Fibroblast of pulmonary artery (primary cell): ENCODE measurements at regions not wholly inside any gene's neighbourhood (a gene's known extent, or its start where the extent isn't known, plus 50 kb on each side); places are given as distances from the start of the nearest gene placed in this dataset.
"Not testable (repeated sequence)": the region's sequence is repeated elsewhere in the genome, so short reads cannot be mapped to it uniquely, and the experiment has no call there.

Experiments used
- DNase-seq: peaks from one replicate; pipeline ENCODE4 v3.0.0-alpha.2; 2010; ENCODE audit warnings: low read depth
- H3K4me3 ChIP-seq: replicated peaks from 2 replicates; pipeline ENCODE4 v1.5.1; 2011; ENCODE audit warnings: low read depth, mild to moderate bottlenecking, control low read depth, low read length, moderate library complexity
- TF ChIP-seq, protein P1 (sequence below): IDR thresholded peaks from 2 replicates; pipeline ENCODE4 v1.5.1; 2011; ENCODE audit warnings: mild to moderate bottlenecking, control low read depth, low read length, inconsistent platforms; ENCODE audit errors: missing control alignments

DNA sequence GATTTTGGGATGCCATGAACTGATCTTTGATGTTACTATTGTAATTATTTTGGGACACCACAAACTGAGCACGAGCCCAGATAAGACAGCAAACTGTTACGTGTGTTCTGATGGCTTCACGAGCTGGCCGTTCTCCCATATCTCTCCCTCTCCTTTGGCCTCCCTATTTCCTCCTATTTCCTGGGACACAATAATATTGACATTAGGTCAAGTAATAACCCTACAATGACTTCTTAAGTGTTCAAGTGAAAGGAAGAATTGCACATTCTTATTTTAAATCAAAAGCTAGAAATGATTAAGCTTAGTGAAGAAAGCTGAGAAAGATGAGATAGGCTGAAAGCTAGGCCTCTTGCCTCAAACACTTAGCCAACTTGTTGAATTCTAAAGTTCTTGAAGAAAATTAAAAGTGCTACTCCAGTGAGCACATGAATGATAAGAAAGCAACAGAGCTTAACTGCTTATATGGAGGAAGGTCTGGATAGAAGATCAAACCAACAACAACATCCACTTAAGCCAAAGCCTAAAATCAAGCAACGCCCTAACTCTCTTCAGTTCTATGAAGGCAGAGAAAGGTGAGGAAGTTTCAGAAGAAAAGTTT, 247.1 kb downstream of the LRRC70 start:
- H3K4me3 ChIP-seq = no peak overlapping the region
- TF ChIP-seq, protein P1, sequence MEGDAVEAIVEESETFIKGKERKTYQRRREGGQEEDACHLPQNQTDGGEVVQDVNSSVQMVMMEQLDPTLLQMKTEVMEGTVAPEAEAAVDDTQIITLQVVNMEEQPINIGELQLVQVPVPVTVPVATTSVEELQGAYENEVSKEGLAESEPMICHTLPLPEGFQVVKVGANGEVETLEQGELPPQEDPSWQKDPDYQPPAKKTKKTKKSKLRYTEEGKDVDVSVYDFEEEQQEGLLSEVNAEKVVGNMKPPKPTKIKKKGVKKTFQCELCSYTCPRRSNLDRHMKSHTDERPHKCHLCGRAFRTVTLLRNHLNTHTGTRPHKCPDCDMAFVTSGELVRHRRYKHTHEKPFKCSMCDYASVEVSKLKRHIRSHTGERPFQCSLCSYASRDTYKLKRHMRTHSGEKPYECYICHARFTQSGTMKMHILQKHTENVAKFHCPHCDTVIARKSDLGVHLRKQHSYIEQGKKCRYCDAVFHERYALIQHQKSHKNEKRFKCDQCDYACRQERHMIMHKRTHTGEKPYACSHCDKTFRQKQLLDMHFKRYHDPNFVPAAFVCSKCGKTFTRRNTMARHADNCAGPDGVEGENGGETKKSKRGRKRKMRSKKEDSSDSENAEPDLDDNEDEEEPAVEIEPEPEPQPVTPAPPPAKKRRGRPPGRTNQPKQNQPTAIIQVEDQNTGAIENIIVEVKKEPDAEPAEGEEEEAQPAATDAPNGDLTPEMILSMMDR = no peak
- DNase-seq = no peak

DNA sequence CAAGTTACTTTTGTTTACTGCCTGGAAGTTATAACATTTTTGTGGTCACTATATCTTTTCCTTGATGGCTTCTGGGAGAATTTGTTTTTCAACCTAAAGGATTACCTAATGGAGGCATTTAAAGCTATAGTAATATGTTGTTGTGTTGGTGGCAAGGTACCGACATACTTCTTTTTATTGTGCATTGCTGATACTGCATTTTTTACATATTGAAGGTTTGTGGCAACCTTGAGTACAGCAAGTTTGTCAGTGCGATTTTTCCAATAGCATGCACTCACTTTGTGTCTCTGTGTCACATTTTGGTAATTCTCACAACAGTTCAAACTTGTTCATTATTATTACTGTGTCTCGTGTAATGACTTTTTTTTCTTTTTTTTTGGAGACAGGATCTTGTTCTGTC, 246.3 kb downstream of the LRRC70 start:
- TF ChIP-seq, protein P1 = no peak

DNA sequence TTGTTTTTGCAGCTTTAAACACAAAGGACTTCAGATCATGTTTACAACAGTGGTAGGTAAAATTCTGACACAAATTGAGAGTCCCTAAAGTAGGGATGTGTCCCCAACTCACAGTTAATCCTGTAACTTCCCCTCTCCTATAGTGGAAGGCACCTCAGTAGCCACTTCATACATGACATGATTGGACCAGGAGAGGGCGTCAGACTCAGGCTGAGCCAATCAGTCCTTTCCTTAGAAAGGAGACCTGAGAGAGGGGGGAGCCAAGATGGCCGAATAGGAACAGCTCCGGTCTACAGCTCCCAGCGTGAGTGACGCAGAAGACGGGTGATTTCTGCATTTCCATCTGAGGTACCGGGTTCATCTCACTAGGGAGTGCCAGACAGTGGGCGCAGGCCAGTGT, 238.4 kb downstream of the LRRC70 start:
- DNase-seq = not testable (repeated sequence)

More for the DNA sequence above, 246.3 kb downstream of the LRRC70 start:
- H3K4me3 ChIP-seq = no peak overlapping the region
- DNase-seq = no peak

DNA sequence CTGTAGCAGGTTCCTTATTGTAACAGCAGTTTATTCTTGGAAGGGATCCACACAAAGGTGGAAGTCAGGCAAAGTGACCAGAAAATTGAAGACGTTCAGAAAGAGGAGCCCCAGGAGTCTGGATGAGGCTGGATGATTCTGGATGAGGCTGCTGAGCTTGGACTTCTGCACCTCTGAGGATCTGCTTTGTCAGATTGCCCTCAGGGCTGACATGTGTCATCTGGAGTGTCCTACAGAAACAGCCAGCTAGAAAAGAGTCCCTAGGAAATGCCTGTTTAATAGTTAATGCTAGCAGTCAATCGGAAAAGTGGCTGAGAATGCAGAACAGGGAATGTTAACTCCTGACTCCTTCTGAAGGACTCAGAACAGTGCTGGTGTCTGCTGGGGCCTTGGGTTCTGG, 236.4 kb downstream of the LRRC70 start:
- TF ChIP-seq, protein P1 = no peak
- no peak overlapping the region for H3K4me3 ChIP-seq
- DNase-seq = no peak

More for the DNA sequence above, 238.4 kb downstream of the LRRC70 start:
- not testable (repeated sequence) for H3K4me3 ChIP-seq

DNA sequence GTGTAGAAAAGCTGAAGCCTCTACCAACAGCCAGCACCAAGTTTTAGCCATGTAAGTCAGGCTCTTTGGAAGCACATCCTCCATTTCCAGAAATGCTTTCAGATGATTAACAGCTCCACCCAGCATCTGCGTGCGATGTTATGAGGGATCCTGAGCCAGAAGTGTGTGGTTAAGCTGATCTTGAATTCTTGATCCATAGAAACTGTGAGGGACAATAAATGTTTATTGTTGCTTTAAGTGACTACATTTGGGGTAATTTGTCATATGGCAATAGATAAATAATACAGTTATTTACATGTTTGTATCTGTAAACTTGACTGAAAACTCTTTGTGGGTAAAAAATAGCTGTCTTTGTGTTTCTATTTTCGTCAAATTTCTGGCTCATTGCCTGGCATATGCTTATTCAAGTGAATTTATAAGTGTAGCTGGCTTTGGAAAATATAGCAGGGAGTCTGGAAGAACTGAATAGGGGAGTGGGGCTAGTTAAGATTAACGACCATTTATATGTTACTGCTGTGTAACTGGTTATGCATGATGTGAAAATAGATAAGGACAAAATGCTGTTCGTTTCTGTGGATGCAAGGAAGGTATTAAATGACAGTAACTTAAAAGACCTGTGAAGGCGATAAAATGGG, 234.1 kb downstream of the LRRC70 start:
- no peak overlapping the region for H3K4me3 ChIP-seq
- TF ChIP-seq, protein P1 = no peak
- no peak for DNase-seq

DNA sequence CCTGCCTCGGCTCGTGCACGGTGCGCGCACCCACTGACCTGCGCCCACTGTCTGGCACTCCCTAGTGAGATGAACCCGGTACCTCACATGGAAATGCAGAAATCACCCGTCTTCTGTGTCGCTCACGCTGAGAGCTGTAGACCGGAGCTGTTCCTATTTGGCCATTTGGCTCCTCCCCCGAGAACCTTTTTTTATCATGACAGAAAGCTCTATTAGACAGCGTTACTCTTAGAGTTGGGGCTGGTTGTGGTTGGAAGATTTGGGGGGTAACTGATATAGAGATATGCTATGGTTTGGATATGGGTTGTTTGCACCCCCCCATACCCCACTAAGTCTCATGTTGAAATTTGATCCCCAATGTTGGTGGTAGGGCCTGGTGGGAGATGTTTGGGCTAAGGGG, 226.2 kb downstream of the LRRC70 start:
- not testable (repeated sequence) for H3K4me3 ChIP-seq

DNA sequence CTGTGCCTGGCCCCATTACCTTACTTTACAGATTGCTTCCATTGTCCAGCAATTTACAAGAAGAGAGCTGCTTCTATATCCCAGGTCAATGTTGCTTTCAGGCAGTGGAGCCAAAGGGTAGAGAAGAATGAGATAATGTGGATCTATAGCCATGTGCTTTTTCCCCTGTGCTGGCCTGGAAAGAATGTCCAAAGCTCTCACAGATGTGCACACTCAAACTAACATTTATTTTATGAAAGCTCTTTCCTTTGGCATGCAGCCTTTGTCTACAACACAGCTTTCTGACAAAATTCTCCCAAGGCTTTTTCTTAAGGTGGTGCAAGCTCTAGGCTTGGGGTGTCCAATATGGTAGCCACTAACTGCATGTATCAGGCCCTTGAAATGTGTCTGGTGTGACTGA, 217.3 kb downstream of the LRRC70 start:
- TF ChIP-seq, protein P1 = no peak
- H3K4me3 ChIP-seq = no peak overlapping the region
- no peak for DNase-seq

More for the DNA sequence above, 226.2 kb downstream of the LRRC70 start:
- not testable (repeated sequence) for DNase-seq

DNA sequence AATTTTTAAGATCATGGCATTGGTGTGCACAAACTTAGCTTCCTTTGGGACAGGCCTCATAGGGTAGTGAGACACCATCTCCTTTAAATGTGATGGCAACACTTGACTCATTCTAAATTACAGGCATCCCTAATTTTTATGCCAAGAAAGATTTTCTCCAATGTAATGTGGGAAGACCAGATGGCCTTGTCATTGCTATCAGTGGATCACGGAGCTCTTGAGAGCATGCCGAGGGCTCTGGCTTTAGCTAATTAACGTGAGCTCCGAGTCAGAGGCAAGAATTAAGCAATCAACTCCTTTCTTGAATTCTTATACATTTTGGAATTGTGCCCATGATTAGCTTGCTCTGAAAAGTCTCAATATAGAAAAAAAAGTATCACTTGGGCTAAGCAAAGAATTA, 215.8 kb downstream of the LRRC70 start:
- TF ChIP-seq, protein P1 = no peak
- DNase-seq = no peak
- H3K4me3 ChIP-seq = no peak overlapping the region
